RWPE2 (cell line): ENCODE measurements at regions not wholly inside any gene's neighbourhood (a gene's known extent, or its start where the extent isn't known, plus 50 kb on each side); places are given as distances from the start of the nearest gene placed in this dataset.

ENCODE experiments used
- ATAC-seq: fragments of 200-7000 bp; cut with Tn5 transposase; 3 replicates; pipeline ENCODE4 v1.9.1; 2021; ENCODE audit warnings: low read depth
- DNase-seq: peaks from one replicate; pipeline ENCODE4 v3.0.0-alpha.2; 2020; ENCODE audit warnings: low spot score
- H3K27ac ChIP-seq: fragments of 450-650 bp; 2 replicates; pipeline ENCODE4 v1.5.1; 2017; ENCODE audit warnings: mild to moderate bottlenecking; ENCODE audit not compliant: poor library complexity, severe bottlenecking
- H3K27me3 ChIP-seq: fragments of 250-450 bp; sonication (Bioruptor Pico); 2 replicates; pipeline ENCODE4 v1.5.1; 2021; ENCODE audit warnings: mild to moderate bottlenecking, moderate library complexity; ENCODE audit not compliant: insufficient read depth, poor library complexity, severe bottlenecking
- H3K36me3 ChIP-seq: fragments of 250-450 bp; sonication (Bioruptor Pico); 2 replicates; pipeline ENCODE4 v1.5.1; 2020; ENCODE audit warnings: low read depth, mild to moderate bottlenecking, moderate library complexity
- H3K4me1 ChIP-seq: fragments of 250-450 bp; sonication (Bioruptor Pico); 2 replicates; pipeline ENCODE4 v1.5.1; 2021; ENCODE audit warnings: mild to moderate bottlenecking, moderate library complexity; ENCODE audit not compliant: insufficient read depth, poor library complexity, severe bottlenecking
- H3K4me3 ChIP-seq: fragments of 250-450 bp; sonication (Bioruptor Pico); 2 replicates; pipeline ENCODE4 v1.5.1; 2021; ENCODE audit warnings: mild to moderate bottlenecking, moderate library complexity; ENCODE audit not compliant: severe bottlenecking
- H3K9me3 ChIP-seq: fragments of 250-450 bp; sonication (Bioruptor Pico); 2 replicates; pipeline ENCODE4 v1.5.1; 2021; ENCODE audit warnings: mild to moderate bottlenecking, moderate library complexity; ENCODE audit not compliant: severe bottlenecking
- CTCF ChIP-seq: fragments of 450-650 bp; IDR thresholded peaks from one replicate; pipeline ENCODE4 v1.5.1; 2017; ENCODE audit warnings: mild to moderate bottlenecking, moderate library complexity; ENCODE audit not compliant: poor library complexity, severe bottlenecking

GRCh38 chr12:124668602-124669001, 101.2 kb upstream of the NCOR2 start:
- Histone ChIP-seq H3K36me3 (no peaks in the 10 kb centered on the region), H3K4me1 (no peaks in the 10 kb centered on the region), H3K27me3 (no peaks in the 10 kb centered on the region), H3K9me3 (peaks cover 2% of the 10 kb centered on the region), H3K27ac (no peak overlapping the region), H3K4me3 (no peak overlapping the region)
- TF ChIP-seq CTCF, result no peak
- DNase-seq, result no peak
- no peak for ATAC-seq

- no peak for DNase-seq
- Histone ChIP-seq H3K27ac (no peak overlapping the region), H3K4me3 (no peak overlapping the region), H3K36me3 (no peaks in the 10 kb centered on the region), H3K9me3 (peaks cover 2% of the 10 kb centered on the region), H3K27me3 (no peaks in the 10 kb centered on the region), H3K4me1 (no peaks in the 10 kb centered on the region)
- TF ChIP-seq CTCF, result no peak
- ATAC-seq, result no peak
Measured at GRCh38 chr12:124667506-124668326, 100.3 kb upstream of the NCOR2 start.

GRCh38 chr12:124666722-124667259, 99.4 kb upstream of the NCOR2 start:
- Histone ChIP-seq H3K4me3 (no peak overlapping the region), H3K4me1 (no peaks in the 10 kb centered on the region), H3K27me3 (no peaks in the 10 kb centered on the region), H3K27ac (no peak overlapping the region), H3K36me3 (no peaks in the 10 kb centered on the region), H3K9me3 (peaks cover 2% of the 10 kb centered on the region)
- DNase-seq (no peak), ATAC-seq (no peak)
- TF ChIP-seq CTCF, result no peak

GRCh38 chr12:124665511-124665910, 98.1 kb upstream of the NCOR2 start:
- Histone ChIP-seq H3K36me3 (no peaks in the 10 kb centered on the region), H3K27me3 (no peaks in the 10 kb centered on the region), H3K4me3 (no peak overlapping the region), H3K4me1 (no peaks in the 10 kb centered on the region), H3K9me3 (peaks cover under 1% of the 10 kb centered on the region), H3K27ac (no peak overlapping the region)
- DNase-seq (no peak), ATAC-seq (peak; percentile 33; the same call in 2 of the 3 replicates)
- no peak for TF ChIP-seq CTCF
